ENCODE measurements at regions not wholly inside any gene's neighbourhood (a gene's known extent, or its start where the extent isn't known, plus 50 kb on each side); places are given as distances from the start of the nearest gene placed in this dataset.

DNA sequence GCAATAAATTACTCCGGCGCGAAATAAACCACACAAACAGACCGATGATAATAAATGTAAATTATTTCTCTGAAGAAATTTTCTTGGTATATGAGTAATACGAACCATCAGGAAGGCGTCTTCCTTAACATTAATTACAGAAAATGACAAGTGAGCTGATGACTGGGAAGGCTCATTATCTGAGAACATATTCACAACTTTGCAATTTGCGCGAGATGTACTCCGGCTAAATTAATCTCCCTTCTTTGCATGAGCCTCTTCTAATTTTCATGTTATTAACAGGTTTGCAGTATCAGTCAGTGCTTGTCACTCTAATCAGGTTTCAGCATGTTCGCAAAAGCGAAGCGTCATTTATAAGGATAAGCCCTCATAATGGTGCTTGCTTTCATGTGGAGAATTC is 218.9 kb upstream of the MVB12B start:
- Histone ChIP-seq H3K9ac (ENCODE audit: control insufficient read depth, insufficient read depth, low read length) (no peak overlapping the region), H3K4me3 (no peak overlapping the region), H3K36me3 (ENCODE audit: control insufficient read depth in 2 of 2, insufficient read depth in 2 of 2, low read length in 1 of 2) (no peaks in the 10 kb centered on the region), H2AFZ (ENCODE audit: control insufficient read depth, low read depth, low read length) (no peak overlapping the region), H4K20me1 (ENCODE audit: control insufficient read depth, insufficient read depth) (no peaks in the 10 kb centered on the region), H3K79me2 (ENCODE audit: control insufficient read depth, insufficient read depth, low read length) (no peaks in the 10 kb centered on the region), H3K4me2 (ENCODE audit: control insufficient read depth, insufficient read depth) (no peak overlapping the region), H3K4me1 (ENCODE audit: control insufficient read depth, insufficient read depth, low read length) (no peaks in the 10 kb centered on the region), H3K9me3 (replicated peaks; ENCODE audit: control insufficient read depth, insufficient read depth, low read length) (no peaks in the 10 kb centered on the region), H3K27ac (ENCODE audit: control insufficient read depth, insufficient read depth) (no peak overlapping the region), H3K27me3 (replicated peaks in 1 of 2; ENCODE audit: control insufficient read depth in 2 of 2, insufficient read depth in 2 of 2, low read length in 1 of 2) (no peaks in the 10 kb centered on the region; a peak in 1 of 4 replicates)
- WGBS (ENCODE audit: insufficient coverage, insufficient replicate concordance, low lambda C conversion rate, missing lambda C conversion rate): 72% methylated on average over 12 of the region's 12 CpGs
- TF ChIP-seq RBBP5 (conservative IDR thresholded peaks at IDR 0.05) (no peak), FOXK2 (IDR thresholded peaks at IDR 0.05) (no peak), SMAD1 (IDR thresholded peaks at IDR 0.05; ENCODE audit: low read depth, partially characterized antibody) (no peak), CREB1 (IDR thresholded peaks at IDR 0.05; ENCODE audit: low read depth) (no peak)
- ChIA-PET SMC1A (ENCODE audit: uncharacterized antibody, unreplicated experiment) (no interaction called here), POLR2A (no interaction called here), RAD21 (ENCODE audit: unreplicated experiment) (no interaction called here), CTCF (no interaction called here)
- intact Hi-C loops (cut with micrococcal nuclease; ENCODE audit: unreplicated experiment) (no loop called here), in situ Hi-C loops (cut with MboI) (no loop called here)
- ATAC-seq (no peak), FAIRE-seq (no peak), DNase-seq (ENCODE audit: low read depth, low spot score) (no peak)
- no TSS peak for BruUV-seq (replicated peaks)

DNA sequence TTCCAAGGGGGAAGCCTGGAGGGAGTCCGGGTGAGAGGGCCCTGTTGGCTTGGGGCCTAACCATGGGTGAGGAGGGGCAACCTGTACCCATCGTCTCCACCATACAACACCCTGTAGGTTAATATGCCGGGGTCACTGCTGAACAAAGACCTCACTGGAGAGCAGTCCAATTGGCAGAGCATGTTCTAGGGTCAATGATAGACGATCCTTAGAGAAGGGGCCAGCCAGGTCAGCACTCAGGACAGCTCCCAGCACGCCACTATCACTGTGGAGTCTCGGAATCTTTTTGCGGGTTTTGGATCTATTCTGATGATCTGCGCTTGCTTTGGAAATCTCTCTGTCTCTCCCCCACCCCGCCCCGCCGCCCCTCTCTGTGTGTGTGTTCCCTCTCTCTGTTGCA is 218.4 kb upstream of the MVB12B start:
- ChIA-PET CTCF (interaction anchor here (0.6 kb wide), 1 partner anchor 253 kb away, joined by 3 read pairs; no protein-coding TSS in a partner anchor), SMC1A (ENCODE audit: uncharacterized antibody, unreplicated experiment) (no interaction called here), POLR2A (no interaction called here), RAD21 (ENCODE audit: unreplicated experiment) (no interaction called here)
- DNase-seq (ENCODE audit: low read depth, low spot score) (no peak), FAIRE-seq (no peak), ATAC-seq (no peak)
- Histone ChIP-seq H3K27ac (ENCODE audit: control insufficient read depth, insufficient read depth) (no peak overlapping the region), H3K27me3 (replicated peaks in 1 of 2; ENCODE audit: control insufficient read depth in 2 of 2, insufficient read depth in 2 of 2, low read length in 1 of 2) (no peaks in the 10 kb centered on the region; a peak in 1 of 4 replicates), H3K4me1 (ENCODE audit: control insufficient read depth, insufficient read depth, low read length) (no peaks in the 10 kb centered on the region), H4K20me1 (ENCODE audit: control insufficient read depth, insufficient read depth) (no peaks in the 10 kb centered on the region), H2AFZ (ENCODE audit: control insufficient read depth, low read depth, low read length) (no peak overlapping the region), H3K36me3 (ENCODE audit: control insufficient read depth in 2 of 2, insufficient read depth in 2 of 2, low read length in 1 of 2) (no peaks in the 10 kb centered on the region), H3K4me3 (no peak overlapping the region), H3K4me2 (ENCODE audit: control insufficient read depth, insufficient read depth) (no peak overlapping the region), H3K9me3 (replicated peaks; ENCODE audit: control insufficient read depth, insufficient read depth, low read length) (no peaks in the 10 kb centered on the region), H3K9ac (ENCODE audit: control insufficient read depth, insufficient read depth, low read length) (no peak overlapping the region), H3K79me2 (ENCODE audit: control insufficient read depth, insufficient read depth, low read length) (no peaks in the 10 kb centered on the region)
- no TSS peak for BruUV-seq (replicated peaks)
- TF ChIP-seq YBX1 (IDR thresholded peaks at IDR 0.05) (no peak), CREM (IDR thresholded peaks at IDR 0.05; ENCODE audit: low read depth) (no peak)
- TF ChIP-seq, protein P1, sequence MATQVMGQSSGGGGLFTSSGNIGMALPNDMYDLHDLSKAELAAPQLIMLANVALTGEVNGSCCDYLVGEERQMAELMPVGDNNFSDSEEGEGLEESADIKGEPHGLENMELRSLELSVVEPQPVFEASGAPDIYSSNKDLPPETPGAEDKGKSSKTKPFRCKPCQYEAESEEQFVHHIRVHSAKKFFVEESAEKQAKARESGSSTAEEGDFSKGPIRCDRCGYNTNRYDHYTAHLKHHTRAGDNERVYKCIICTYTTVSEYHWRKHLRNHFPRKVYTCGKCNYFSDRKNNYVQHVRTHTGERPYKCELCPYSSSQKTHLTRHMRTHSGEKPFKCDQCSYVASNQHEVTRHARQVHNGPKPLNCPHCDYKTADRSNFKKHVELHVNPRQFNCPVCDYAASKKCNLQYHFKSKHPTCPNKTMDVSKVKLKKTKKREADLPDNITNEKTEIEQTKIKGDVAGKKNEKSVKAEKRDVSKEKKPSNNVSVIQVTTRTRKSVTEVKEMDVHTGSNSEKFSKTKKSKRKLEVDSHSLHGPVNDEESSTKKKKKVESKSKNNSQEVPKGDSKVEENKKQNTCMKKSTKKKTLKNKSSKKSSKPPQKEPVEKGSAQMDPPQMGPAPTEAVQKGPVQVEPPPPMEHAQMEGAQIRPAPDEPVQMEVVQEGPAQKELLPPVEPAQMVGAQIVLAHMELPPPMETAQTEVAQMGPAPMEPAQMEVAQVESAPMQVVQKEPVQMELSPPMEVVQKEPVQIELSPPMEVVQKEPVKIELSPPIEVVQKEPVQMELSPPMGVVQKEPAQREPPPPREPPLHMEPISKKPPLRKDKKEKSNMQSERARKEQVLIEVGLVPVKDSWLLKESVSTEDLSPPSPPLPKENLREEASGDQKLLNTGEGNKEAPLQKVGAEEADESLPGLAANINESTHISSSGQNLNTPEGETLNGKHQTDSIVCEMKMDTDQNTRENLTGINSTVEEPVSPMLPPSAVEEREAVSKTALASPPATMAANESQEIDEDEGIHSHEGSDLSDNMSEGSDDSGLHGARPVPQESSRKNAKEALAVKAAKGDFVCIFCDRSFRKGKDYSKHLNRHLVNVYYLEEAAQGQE (IDR thresholded peaks at IDR 0.05; ENCODE audit: low read depth, low read length): peak; percentile 76
- WGBS (ENCODE audit: insufficient coverage, insufficient replicate concordance, low lambda C conversion rate, missing lambda C conversion rate): 43% methylated on average over 10 of the region's 11 CpGs
- intact Hi-C loops (cut with micrococcal nuclease; ENCODE audit: unreplicated experiment) (no loop called here), in situ Hi-C loops (cut with MboI) (no loop called here)

Measured in GM12878 (cell line).